Peyer's patch (tissue), 4 donors: ENCODE measurements at regions not wholly inside any gene's neighbourhood (a gene's known extent, or its start where the extent isn't known, plus 50 kb on each side); places are given as distances from the start of the nearest gene placed in this dataset.

Experiments
- DNase-seq, 3 donors: peaks; one replicate each; pipeline ENCODE4 v3.0.0-alpha.2; 2017 to 2019
- H3K27ac ChIP-seq, 4 donors: fragments of 200-600 bp; sonication (generic); one replicate each; pipeline ENCODE4 v1.5.1; 2016 to 2019
- H3K27me3 ChIP-seq, 2 donors: fragments of 200-600 bp; sonication (generic); one replicate each; pipeline ENCODE4 v1.5.1; 2019
- H3K36me3 ChIP-seq, 3 donors: fragments of 200-600 bp; sonication (generic); one replicate each; pipeline ENCODE4 v1.5.1; 2016 to 2019
- H3K4me1 ChIP-seq, 4 donors: fragments of 200-600 bp; sonication (generic); one replicate each; pipeline ENCODE4 v1.5.1; 2016 to 2019
- H3K4me3 ChIP-seq, 4 donors: fragments of 200-600 bp; sonication (generic); 1 replicate in 3 of 4; 2 replicates in 1 of 4; pipeline ENCODE4 v1.5.1; 2016 to 2019; ENCODE audit warnings: mild to moderate bottlenecking in 1 of 4
- H3K9me3 ChIP-seq, 4 donors: fragments of 200-600 bp; sonication (generic); one replicate each; pipeline ENCODE4 v1.5.1; 2016 to 2019; ENCODE audit warnings: mild to moderate bottlenecking in 1 of 4
- POLR2A ChIP-seq, 2 donors: fragments of 450-650 bp; IDR thresholded peaks; one replicate each; pipeline ENCODE4 v1.5.1; 2017; ENCODE audit warnings: antibody characterized with exemption in 2 of 2, mild to moderate bottlenecking in 2 of 2, moderate library complexity in 2 of 2
- TF ChIP-seq, protein P1 (sequence below), 6 experiments: fragments of 450-650 bp in 4 of 6; fragments of 200-600 bp in 2 of 6; sonication (generic) in 1 of 6; IDR thresholded peaks; one replicate each; pipeline ENCODE4 v1.5.1; 2017 to 2019; ENCODE audit warnings: antibody characterized with exemption in 6 of 6, mild to moderate bottlenecking in 3 of 6, moderate library complexity in 1 of 6

DNA sequence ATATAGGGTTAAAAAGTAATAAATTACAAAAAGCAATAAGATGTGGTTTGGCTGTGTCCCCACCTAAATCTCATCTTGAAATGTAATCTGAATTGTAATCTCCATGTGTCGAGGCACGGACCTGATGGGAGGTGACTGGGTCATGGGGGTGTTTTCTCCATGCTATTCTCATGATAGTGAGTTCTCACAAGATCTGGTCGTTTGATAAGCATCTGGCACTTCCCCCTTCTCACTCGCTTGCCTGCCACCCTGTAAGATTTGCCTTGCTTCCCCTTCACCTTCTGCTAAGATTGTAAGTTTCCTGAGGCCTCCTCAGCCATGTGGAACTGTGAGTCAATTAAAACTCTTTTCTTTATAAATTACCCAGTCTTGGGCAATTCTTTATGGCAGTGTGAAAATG lies 577.4 kb downstream of the TBC1D4 start:
- DNase-seq = no peak
- Histone ChIP-seq H3K27me3 (no peaks in the 10 kb centered on the region), H3K36me3 (no peaks in the 10 kb centered on the region), H3K27ac (no peak overlapping the region), H3K9me3 (no peaks in the 10 kb centered on the region), H3K4me1 (no peaks in the 10 kb centered on the region), H3K4me3 (no peak overlapping the region)
- TF ChIP-seq POLR2A (IDR thresholded peaks at IDR 0.05) = no peak
- TF ChIP-seq, protein P1, sequence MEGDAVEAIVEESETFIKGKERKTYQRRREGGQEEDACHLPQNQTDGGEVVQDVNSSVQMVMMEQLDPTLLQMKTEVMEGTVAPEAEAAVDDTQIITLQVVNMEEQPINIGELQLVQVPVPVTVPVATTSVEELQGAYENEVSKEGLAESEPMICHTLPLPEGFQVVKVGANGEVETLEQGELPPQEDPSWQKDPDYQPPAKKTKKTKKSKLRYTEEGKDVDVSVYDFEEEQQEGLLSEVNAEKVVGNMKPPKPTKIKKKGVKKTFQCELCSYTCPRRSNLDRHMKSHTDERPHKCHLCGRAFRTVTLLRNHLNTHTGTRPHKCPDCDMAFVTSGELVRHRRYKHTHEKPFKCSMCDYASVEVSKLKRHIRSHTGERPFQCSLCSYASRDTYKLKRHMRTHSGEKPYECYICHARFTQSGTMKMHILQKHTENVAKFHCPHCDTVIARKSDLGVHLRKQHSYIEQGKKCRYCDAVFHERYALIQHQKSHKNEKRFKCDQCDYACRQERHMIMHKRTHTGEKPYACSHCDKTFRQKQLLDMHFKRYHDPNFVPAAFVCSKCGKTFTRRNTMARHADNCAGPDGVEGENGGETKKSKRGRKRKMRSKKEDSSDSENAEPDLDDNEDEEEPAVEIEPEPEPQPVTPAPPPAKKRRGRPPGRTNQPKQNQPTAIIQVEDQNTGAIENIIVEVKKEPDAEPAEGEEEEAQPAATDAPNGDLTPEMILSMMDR (IDR thresholded peaks at IDR 0.05) = no peak

DNA sequence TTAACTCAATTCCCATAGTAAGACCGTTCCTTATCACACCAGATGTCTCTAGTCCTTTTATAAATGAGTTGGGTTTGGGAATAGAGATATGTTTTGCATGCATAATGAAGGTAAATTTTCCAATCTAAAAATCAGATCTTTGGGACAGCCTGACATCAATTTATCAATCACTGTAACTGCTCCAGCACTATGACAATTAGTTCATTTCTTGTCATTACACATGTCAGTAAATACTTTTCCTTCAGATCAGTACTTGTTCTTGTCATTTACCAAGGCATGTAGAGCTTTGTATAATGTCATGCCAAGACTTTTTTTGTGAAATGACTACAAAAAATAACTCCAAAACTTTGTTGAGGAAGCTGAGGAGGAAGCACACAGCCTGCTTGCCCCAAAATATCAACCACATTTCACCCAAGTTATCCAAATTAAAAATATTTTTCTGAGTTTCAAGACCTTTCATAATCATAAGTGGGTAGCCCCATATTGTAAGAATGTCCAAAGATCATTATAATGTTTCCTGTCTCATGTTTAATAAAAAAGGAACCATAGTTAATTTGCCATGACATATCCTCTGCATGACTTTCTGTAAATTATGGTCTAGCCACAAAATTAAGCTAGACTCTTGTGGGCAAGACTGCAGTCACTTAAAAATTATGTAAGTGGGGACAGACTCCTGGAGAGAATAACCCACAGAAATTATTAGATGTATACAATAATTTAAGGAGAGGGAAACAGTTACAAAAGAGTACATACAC lies 586.8 kb downstream of the TBC1D4 start:
- no peaks in the 10 kb centered on the region for H3K27me3 ChIP-seq
- H3K27ac ChIP-seq = no peak overlapping the region
- no peaks in the 10 kb centered on the region for H3K36me3 ChIP-seq
- no peaks in the 10 kb centered on the region for H3K4me1 ChIP-seq
- no peaks in the 10 kb centered on the region for H3K9me3 ChIP-seq
- TF ChIP-seq POLR2A (IDR thresholded peaks at IDR 0.05) = no peak
- TF ChIP-seq, protein P1 (IDR thresholded peaks at IDR 0.05) = no peak
- DNase-seq = no peak
- H3K4me3 ChIP-seq = no peak overlapping the region

- DNase-seq = no peak
- Histone ChIP-seq H3K9me3 (no peaks in the 10 kb centered on the region), H3K36me3 (no peaks in the 10 kb centered on the region), H3K4me3 (no peak overlapping the region), H3K27ac (no peak overlapping the region), H3K4me1 (no peaks in the 10 kb centered on the region), H3K27me3 (no peaks in the 10 kb centered on the region)
- TF ChIP-seq, protein P1 (IDR thresholded peaks at IDR 0.05) = no peak
- TF ChIP-seq POLR2A (IDR thresholded peaks at IDR 0.05) = no peak
Observed at GRCh38 chr13:74892096-74892495, 589.9 kb downstream of the TBC1D4 start.

- Histone ChIP-seq H3K9me3 (no peaks in the 10 kb centered on the region), H3K27me3 (no peaks in the 10 kb centered on the region), H3K4me1 (no peaks in the 10 kb centered on the region), H3K36me3 (no peaks in the 10 kb centered on the region), H3K4me3 (no peak overlapping the region), H3K27ac (no peak overlapping the region)
- no peak for DNase-seq
- TF ChIP-seq POLR2A (IDR thresholded peaks at IDR 0.05) = no peak
- TF ChIP-seq, protein P1 (IDR thresholded peaks at IDR 0.05) = no peak
Observed at GRCh38 chr13:74891610-74892009, 590.4 kb downstream of the TBC1D4 start.

DNA sequence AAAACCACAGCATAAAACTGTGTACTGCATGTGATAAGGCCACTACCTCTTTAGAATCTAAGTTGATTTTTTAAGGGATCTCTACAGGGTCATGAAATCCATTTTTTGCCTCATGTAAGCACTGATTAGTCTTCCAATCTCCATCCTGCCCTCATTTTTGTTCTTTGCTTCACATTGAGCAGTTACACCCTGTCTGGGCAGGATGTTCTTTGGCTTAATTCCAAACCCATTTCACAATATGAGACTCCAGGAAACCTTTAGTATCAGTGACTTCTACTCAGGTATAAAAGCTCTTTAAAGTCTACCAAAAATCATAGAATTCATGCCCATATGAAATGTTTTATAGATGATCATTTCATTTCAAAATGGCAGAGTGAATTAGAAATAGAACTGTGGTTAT lies 592.6 kb downstream of the TBC1D4 start:
- Histone ChIP-seq H3K36me3 (no peaks in the 10 kb centered on the region), H3K27me3 (no peaks in the 10 kb centered on the region), H3K9me3 (no peaks in the 10 kb centered on the region), H3K4me3 (no peak overlapping the region), H3K4me1 (no peaks in the 10 kb centered on the region), H3K27ac (no peak overlapping the region)
- TF ChIP-seq POLR2A (IDR thresholded peaks at IDR 0.05) = no peak
- TF ChIP-seq, protein P1 (IDR thresholded peaks at IDR 0.05) = no peak
- DNase-seq = no peak
